GM12892 (cell line): ENCODE measurements at regions not wholly inside any gene's neighbourhood (a gene's known extent, or its start where the extent isn't known, plus 50 kb on each side); places are given as distances from the start of the nearest gene placed in this dataset.

Experiments used
- POLR2A ChIP-seq: IDR thresholded peaks from 2 replicates; pipeline ENCODE4 v1.6.1; 2011; ENCODE audit warnings: low read depth, low read length, control low read depth
- POLR2AphosphoS5 ChIP-seq: IDR thresholded peaks from 2 replicates; pipeline ENCODE4 v1.6.1; 2011; ENCODE audit warnings: low read depth, low read length, control low read depth

- no peak for TF ChIP-seq POLR2AphosphoS5
- TF ChIP-seq POLR2A = no peak
Observed at GRCh38 chr6:71373943-71374342, 85.3 kb downstream of the OGFRL1 start.
